HFFc6 (cell line): ENCODE measurements at regions not wholly inside any gene's neighbourhood (a gene's known extent, or its start where the extent isn't known, plus 50 kb on each side); places are given as distances from the start of the nearest gene placed in this dataset.
A peak's percentile ranks its signal among the peaks of the same experiment; 100 is the strongest.

Source experiments
- DNase-seq: peaks from one replicate; pipeline ENCODE4 v3.0.0-alpha.2; 2018
- H3K27ac Mint-ChIP-seq: 2 replicates; pipeline ENCODE4 v1.8.0; 2020; ENCODE audit warnings: mild to moderate bottlenecking, mixed read lengths
- H3K27me3 Mint-ChIP-seq: 2 replicates; pipeline ENCODE4 v1.8.0; 2021; ENCODE audit warnings: mild to moderate bottlenecking, moderate library complexity, mixed read lengths; ENCODE audit not compliant: insufficient read depth
- H3K36me3 Mint-ChIP-seq: 2 replicates; pipeline ENCODE4 v1.8.0; 2021; ENCODE audit warnings: low read depth, mixed read lengths
- H3K4me1 Mint-ChIP-seq: 2 replicates; pipeline ENCODE4 v1.8.0; 2020; ENCODE audit warnings: low read depth, mixed read lengths
- H3K4me3 Mint-ChIP-seq: 2 replicates; pipeline ENCODE4 v1.8.0; 2020; ENCODE audit warnings: mild to moderate bottlenecking, moderate library complexity, mixed read lengths
- H3K9me3 Mint-ChIP-seq: 2 replicates; pipeline ENCODE4 v1.8.0; 2020; ENCODE audit warnings: mild to moderate bottlenecking, mixed read lengths
- TF ChIP-seq, protein P1 (sequence below): fragments of 200-600 bp; sonication (generic); IDR thresholded peaks from 2 replicates; pipeline ENCODE4 v1.5.0; 2021; ENCODE audit warnings: antibody characterized with exemption, mild to moderate bottlenecking

DNA sequence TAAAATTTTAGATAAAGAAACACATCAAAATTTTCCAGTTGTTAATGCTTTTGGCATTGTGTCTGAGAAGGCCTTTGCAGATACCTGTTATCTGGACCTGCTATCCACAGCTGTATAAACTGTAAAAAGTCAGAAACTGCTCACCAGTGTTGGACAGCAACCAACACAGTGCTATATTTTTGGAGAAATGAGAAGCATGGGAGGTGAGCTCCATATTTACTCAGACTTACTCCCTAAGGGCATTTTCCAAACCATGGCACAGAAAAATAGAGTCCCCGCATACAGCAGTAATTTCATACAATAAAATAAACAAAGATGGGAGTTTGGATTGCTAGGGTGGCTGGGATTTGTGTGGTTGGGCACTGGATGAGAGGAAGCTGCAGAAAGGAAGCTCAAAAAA, 136.3 kb upstream of the GLI3 start:
- Mint-ChIP-seq H3K9me3 (peaks cover 9% of the 10 kb centered on the region; the same call in 1 of the 2 replicates), H3K36me3 (no peaks in the 10 kb centered on the region), H3K4me1 (no peaks in the 10 kb centered on the region), H3K27ac (no peak overlapping the region), H3K4me3 (no peak overlapping the region), H3K27me3 (peaks cover 4% of the 10 kb centered on the region)
- no peak for DNase-seq
- TF ChIP-seq, protein P1, sequence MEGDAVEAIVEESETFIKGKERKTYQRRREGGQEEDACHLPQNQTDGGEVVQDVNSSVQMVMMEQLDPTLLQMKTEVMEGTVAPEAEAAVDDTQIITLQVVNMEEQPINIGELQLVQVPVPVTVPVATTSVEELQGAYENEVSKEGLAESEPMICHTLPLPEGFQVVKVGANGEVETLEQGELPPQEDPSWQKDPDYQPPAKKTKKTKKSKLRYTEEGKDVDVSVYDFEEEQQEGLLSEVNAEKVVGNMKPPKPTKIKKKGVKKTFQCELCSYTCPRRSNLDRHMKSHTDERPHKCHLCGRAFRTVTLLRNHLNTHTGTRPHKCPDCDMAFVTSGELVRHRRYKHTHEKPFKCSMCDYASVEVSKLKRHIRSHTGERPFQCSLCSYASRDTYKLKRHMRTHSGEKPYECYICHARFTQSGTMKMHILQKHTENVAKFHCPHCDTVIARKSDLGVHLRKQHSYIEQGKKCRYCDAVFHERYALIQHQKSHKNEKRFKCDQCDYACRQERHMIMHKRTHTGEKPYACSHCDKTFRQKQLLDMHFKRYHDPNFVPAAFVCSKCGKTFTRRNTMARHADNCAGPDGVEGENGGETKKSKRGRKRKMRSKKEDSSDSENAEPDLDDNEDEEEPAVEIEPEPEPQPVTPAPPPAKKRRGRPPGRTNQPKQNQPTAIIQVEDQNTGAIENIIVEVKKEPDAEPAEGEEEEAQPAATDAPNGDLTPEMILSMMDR = no peak

DNA sequence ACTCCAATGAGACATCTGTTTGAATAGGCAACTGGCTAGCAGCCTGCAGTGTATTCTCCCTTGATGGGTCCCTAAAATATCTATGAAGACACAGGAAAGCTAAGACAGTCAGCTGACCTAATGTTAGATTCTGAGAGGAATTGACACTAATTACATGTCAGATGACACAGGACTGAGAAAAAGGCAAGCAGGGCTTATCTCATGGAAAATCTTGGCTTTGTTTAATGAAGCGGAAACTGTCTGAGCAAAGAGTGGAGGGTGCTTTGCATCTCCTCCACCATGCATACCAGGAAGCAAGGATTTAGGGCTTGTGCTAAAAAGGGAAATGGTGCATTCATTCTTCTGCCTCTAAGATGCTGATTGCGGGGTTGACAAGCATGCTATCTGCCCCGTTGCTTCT, 135.5 kb upstream of the GLI3 start:
- TF ChIP-seq, protein P1 = no peak
- H3K36me3 Mint-ChIP-seq = no peaks in the 10 kb centered on the region
- no peaks in the 10 kb centered on the region for H3K4me1 Mint-ChIP-seq
- H3K9me3 Mint-ChIP-seq = peaks cover 16% of the 10 kb centered on the region
- H3K4me3 Mint-ChIP-seq = no peak overlapping the region
- H3K27me3 Mint-ChIP-seq = peaks cover 4% of the 10 kb centered on the region
- no peak overlapping the region for H3K27ac Mint-ChIP-seq
- no peak for DNase-seq

DNA sequence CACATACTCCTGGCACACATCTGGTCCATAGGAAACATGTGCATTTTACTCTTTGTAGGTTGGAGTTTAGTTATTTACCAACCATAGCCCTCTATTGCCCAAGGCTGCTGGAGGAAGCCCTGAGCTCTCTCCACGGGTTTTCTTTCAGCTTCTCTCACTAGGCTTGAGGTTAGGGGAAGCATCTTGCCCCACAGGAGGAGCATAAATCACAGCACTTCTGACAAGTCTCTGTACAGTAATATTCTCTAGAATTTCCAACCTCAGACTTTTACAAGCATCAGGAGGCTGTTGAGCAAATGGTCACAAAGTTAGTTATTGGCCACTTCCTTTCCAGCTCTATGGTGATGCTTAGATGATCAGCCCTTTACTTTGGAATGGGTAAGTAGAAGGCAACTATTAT, 122.9 kb upstream of the GLI3 start:
- Mint-ChIP-seq H3K36me3 (no peaks in the 10 kb centered on the region), H3K4me1 (no peaks in the 10 kb centered on the region), H3K27me3 (peaks cover 3% of the 10 kb centered on the region), H3K4me3 (no peak overlapping the region), H3K27ac (no peak overlapping the region), H3K9me3 (peaks cover 3% of the 10 kb centered on the region)
- DNase-seq = no peak
- TF ChIP-seq, protein P1 = no peak

DNA sequence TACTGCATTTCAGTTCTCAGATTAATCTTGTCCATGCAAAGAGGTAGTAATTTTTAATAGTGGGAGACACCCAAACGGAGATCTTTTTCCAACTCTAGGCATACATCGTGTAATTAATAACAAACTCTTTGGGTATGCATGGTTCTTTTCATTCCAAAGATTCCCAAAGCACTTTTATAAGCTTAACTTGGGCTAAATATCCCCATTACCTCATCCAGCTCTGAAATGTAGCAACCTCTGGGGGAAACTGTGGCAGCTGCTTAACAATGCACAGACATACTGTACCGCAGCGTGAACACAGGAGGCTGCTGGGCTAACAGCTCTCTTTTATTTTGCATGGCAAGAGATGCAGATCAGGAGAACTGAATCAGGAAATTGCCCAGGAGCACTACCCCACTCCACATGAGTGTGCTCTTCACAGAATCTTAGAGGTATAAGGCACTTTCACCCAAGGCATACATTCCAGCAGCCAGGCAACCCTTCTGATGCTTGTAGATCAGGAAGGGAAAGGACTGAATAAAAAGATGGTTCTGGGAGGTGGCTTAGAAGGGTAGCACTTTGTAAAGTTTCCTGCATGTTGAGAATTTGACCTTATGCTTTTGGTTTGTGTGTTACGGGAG, 114.4 kb upstream of the GLI3 start:
- Mint-ChIP-seq H3K27me3 (peaks cover 4% of the 10 kb centered on the region; the same call in 1 of the 2 replicates), H3K36me3 (no peaks in the 10 kb centered on the region), H3K9me3 (no peaks in the 10 kb centered on the region), H3K4me3 (no peak overlapping the region), H3K27ac (no peak overlapping the region), H3K4me1 (peaks cover 28% of the 10 kb centered on the region)
- TF ChIP-seq, protein P1 = no peak
- peak; percentile 9 for DNase-seq

- Mint-ChIP-seq H3K27ac (no peak overlapping the region), H3K27me3 (peaks cover 4% of the 10 kb centered on the region; the same call in 1 of the 2 replicates), H3K9me3 (no peaks in the 10 kb centered on the region), H3K36me3 (no peaks in the 10 kb centered on the region), H3K4me3 (no peak overlapping the region), H3K4me1 (peaks cover 28% of the 10 kb centered on the region)
- TF ChIP-seq, protein P1 = no peak
- peak; percentile 4 for DNase-seq
Measured at GRCh38 chr7:42350801-42351200, 113.8 kb upstream of the GLI3 start.
